Central memory CD4-positive, alpha-beta T cell (primary cell): ENCODE measurements at regions not wholly inside any gene's neighbourhood (a gene's known extent, or its start where the extent isn't known, plus 50 kb on each side); places are given as distances from the start of the nearest gene placed in this dataset.

ENCODE experiments used
- DNase-seq: peaks from one replicate; pipeline ENCODE4 v3.0.0; 2022

GRCh38 chr3:176969066-176969465 lies 228.2 kb downstream of the TBL1XR1 start:
- DNase-seq: no peak

GRCh38 chr3:176968631-176969030 lies 228.7 kb downstream of the TBL1XR1 start:
- DNase-seq: no peak

- no peak for DNase-seq
These were observed 229.8 kb downstream of the TBL1XR1 start for GRCh38 chr3:176967522-176967921.

GRCh38 chr3:176964661-176965060 lies 232.6 kb downstream of the TBL1XR1 start:
- no peak for DNase-seq

- DNase-seq: no peak
These were observed 235.4 kb downstream of the TBL1XR1 start for GRCh38 chr3:176961916-176962315.

GRCh38 chr3:176959867-176960266 lies 237.4 kb downstream of the TBL1XR1 start:
- DNase-seq: no peak

GRCh38 chr3:176958560-176958959 lies 238.7 kb downstream of the TBL1XR1 start:
- no peak for DNase-seq

GRCh38 chr3:176954517-176954916 lies 242.8 kb downstream of the TBL1XR1 start:
- DNase-seq: no peak

GRCh38 chr3:176953106-176954060 lies 243.9 kb downstream of the TBL1XR1 start:
- no peak for DNase-seq

GRCh38 chr3:176951586-176952292 lies 245.5 kb downstream of the TBL1XR1 start:
- DNase-seq: no peak

GRCh38 chr3:176951144-176951543 lies 246.1 kb downstream of the TBL1XR1 start:
- no peak for DNase-seq

GRCh38 chr3:176950743-176951142 lies 246.5 kb downstream of the TBL1XR1 start:
- no peak for DNase-seq

GRCh38 chr3:176948151-176948550 lies 249.1 kb downstream of the TBL1XR1 start:
- no peak for DNase-seq

- DNase-seq: no peak
These were observed 251.1 kb downstream of the TBL1XR1 start for GRCh38 chr3:176946202-176946601.

GRCh38 chr3:176942305-176942704 lies 255.0 kb downstream of the TBL1XR1 start:
- no peak for DNase-seq

- DNase-seq: no peak
These were observed 255.6 kb downstream of the TBL1XR1 start for GRCh38 chr3:176941689-176942088.

GRCh38 chr3:176939022-176939817 lies 258.1 kb downstream of the TBL1XR1 start:
- peak; percentile 25 for DNase-seq

- DNase-seq: no peak
These were observed 259.3 kb downstream of the TBL1XR1 start for GRCh38 chr3:176937994-176938393.

- DNase-seq: no peak
These were observed 259.7 kb downstream of the TBL1XR1 start for GRCh38 chr3:176937541-176937940.

GRCh38 chr3:176935194-176935888 lies 261.9 kb downstream of the TBL1XR1 start:
- no peak for DNase-seq

- DNase-seq: no peak
These were observed 262.6 kb downstream of the TBL1XR1 start for GRCh38 chr3:176934698-176935097.

GRCh38 chr3:176933704-176934103 lies 263.6 kb downstream of the TBL1XR1 start:
- no peak for DNase-seq
